Uterus (tissue), 2 donors: ENCODE measurements at regions not wholly inside any gene's neighbourhood (a gene's known extent, or its start where the extent isn't known, plus 50 kb on each side); places are given as distances from the start of the nearest gene placed in this dataset.

Source experiments
- POLR2A ChIP-seq, 2 donors: fragments of 450-650 bp; IDR thresholded peaks; one replicate each; pipeline ENCODE4 v1.6.1; 2016; ENCODE audit warnings: antibody characterized with exemption in 2 of 2, mild to moderate bottlenecking in 1 of 2, moderate library complexity in 1 of 2
- TF ChIP-seq, protein P1 (sequence below), 4 experiments: fragments of 200-600 bp in 2 of 4; fragments of 450-650 bp in 2 of 4; sonication (generic) in 2 of 4; IDR thresholded peaks; one replicate each; pipeline ENCODE4 v1.5.1; 2016 to 2019; ENCODE audit warnings: antibody characterized with exemption in 4 of 4, mild to moderate bottlenecking in 2 of 4, moderate library complexity in 1 of 4

DNA sequence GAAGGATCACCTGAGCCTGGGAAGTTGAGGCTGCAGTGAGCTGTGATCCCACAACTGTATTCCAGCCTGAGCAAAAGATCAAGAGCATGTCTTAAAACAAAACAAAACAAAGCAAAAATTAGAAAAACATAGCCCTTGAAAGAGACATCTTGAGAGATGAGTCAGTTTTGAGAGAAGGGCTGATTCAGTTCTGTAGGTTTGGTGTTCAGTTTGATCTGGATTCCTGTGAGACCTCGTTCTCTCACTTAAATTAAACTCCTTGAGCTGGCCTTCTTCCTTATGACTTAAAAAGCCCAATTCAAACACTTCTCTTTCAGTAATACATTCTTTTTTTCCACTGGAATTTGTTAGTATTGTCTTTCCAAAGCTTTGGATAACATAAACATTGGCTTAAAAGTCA lies 164.2 kb downstream of the NRIP1 start:
- TF ChIP-seq, protein P1, sequence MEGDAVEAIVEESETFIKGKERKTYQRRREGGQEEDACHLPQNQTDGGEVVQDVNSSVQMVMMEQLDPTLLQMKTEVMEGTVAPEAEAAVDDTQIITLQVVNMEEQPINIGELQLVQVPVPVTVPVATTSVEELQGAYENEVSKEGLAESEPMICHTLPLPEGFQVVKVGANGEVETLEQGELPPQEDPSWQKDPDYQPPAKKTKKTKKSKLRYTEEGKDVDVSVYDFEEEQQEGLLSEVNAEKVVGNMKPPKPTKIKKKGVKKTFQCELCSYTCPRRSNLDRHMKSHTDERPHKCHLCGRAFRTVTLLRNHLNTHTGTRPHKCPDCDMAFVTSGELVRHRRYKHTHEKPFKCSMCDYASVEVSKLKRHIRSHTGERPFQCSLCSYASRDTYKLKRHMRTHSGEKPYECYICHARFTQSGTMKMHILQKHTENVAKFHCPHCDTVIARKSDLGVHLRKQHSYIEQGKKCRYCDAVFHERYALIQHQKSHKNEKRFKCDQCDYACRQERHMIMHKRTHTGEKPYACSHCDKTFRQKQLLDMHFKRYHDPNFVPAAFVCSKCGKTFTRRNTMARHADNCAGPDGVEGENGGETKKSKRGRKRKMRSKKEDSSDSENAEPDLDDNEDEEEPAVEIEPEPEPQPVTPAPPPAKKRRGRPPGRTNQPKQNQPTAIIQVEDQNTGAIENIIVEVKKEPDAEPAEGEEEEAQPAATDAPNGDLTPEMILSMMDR (IDR thresholded peaks at IDR 0.05): no peak
- TF ChIP-seq POLR2A (IDR thresholded peaks at IDR 0.05): no peak
